Glutamatergic neuron (in vitro differentiated cells): ENCODE measurements at regions not wholly inside any gene's neighbourhood (a gene's known extent, or its start where the extent isn't known, plus 50 kb on each side); places are given as distances from the start of the nearest gene placed in this dataset.

Experiments
- DNase-seq: peaks from one replicate; pipeline ENCODE4 v3.0.0; 2022
- H3K27ac Mint-ChIP-seq: one replicate; pipeline ENCODE4 v1.8.0; 2020; ENCODE audit warnings: mild to moderate bottlenecking, mixed read lengths, inconsistent platforms; ENCODE audit not compliant: unreplicated experiment
- H3K27me3 Mint-ChIP-seq: one replicate; pipeline ENCODE4 v1.8.0; 2020; ENCODE audit warnings: mild to moderate bottlenecking, moderate library complexity, mixed read lengths, inconsistent platforms; ENCODE audit not compliant: unreplicated experiment
- H3K36me3 Mint-ChIP-seq: one replicate; pipeline ENCODE4 v1.8.0; 2020; ENCODE audit warnings: mild to moderate bottlenecking, mixed read lengths, inconsistent platforms; ENCODE audit not compliant: unreplicated experiment
- H3K4me1 Mint-ChIP-seq: one replicate; pipeline ENCODE4 v1.8.0; 2020; ENCODE audit warnings: mild to moderate bottlenecking, low read depth, mixed read lengths, inconsistent platforms; ENCODE audit not compliant: unreplicated experiment
- H3K4me3 Mint-ChIP-seq: one replicate; pipeline ENCODE4 v1.8.0; 2020; ENCODE audit warnings: mild to moderate bottlenecking, mixed read lengths, inconsistent platforms; ENCODE audit not compliant: unreplicated experiment
- H3K9me3 Mint-ChIP-seq: one replicate; pipeline ENCODE4 v1.8.0; 2020; ENCODE audit warnings: mild to moderate bottlenecking, moderate library complexity, mixed read lengths, inconsistent platforms; ENCODE audit not compliant: unreplicated experiment
- CTCF ChIP-seq: fragments of 200-600 bp; sonication (generic); IDR thresholded peaks from one replicate; pipeline ENCODE4 v1.5.0; 2021; ENCODE audit not compliant: partially characterized antibody, unreplicated experiment

DNA sequence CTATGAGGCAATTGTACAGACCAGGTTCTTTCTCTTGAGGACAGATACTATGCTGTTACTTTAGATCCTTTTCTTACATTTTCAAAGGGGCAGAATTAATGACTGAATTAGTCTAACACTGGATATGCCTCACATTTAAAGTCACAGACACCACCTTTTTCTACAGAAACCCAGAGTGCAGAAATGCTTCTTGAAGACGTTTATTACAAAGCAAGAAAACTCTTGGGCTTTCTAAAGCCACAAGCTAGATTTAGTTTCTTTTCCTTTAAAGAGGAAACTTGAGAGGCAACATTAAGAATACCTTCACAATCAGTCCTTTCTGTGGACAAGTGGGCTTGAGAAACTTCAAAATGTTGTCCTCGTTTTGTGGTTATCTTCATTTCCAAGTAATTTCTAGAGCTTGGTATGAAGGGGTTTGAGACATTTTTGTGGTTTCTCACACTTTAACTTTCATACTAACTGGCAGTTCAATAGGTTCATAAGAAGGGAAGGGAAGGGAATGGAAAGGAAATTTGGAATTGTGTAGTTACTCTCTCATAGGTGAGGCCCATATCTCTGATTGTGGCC lies 527.4 kb downstream of the RASEF start:
- no peaks in the 10 kb centered on the region for H3K36me3 Mint-ChIP-seq

DNA sequence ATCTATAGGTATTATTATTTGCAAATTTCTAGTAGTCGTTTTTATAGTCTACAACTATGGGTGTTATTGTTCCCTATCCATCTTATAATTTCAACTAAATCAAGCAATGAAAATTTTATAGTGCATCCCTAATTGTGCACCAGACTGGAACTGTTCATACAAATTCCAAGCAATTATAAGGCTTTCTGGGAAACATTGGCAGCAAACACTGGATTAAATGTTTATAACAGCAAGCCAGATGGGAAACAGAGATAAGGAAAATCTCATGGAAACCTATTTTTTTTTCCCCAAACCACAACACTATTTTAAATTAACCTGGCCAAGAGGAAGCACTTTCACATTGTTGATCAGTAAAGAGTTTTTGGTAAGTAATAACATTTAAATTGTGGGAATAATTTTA lies 524.3 kb downstream of the RASEF start:
- H3K4me3 Mint-ChIP-seq, result no peak overlapping the region
- no peak for TF ChIP-seq CTCF
- H3K9me3 Mint-ChIP-seq, result no peaks in the 10 kb centered on the region
- peaks cover 5% of the 10 kb centered on the region for H3K4me1 Mint-ChIP-seq
- no peak for DNase-seq
- H3K27me3 Mint-ChIP-seq, result no peaks in the 10 kb centered on the region
- no peak overlapping the region for H3K27ac Mint-ChIP-seq
- H3K36me3 Mint-ChIP-seq, result no peaks in the 10 kb centered on the region

More for the DNA sequence above, 527.4 kb downstream of the RASEF start:
- H3K9me3 Mint-ChIP-seq, result no peaks in the 10 kb centered on the region
- no peak for DNase-seq
- H3K4me3 Mint-ChIP-seq, result no peak overlapping the region
- H3K4me1 Mint-ChIP-seq, result peaks cover 5% of the 10 kb centered on the region
- no peak for TF ChIP-seq CTCF
- H3K27ac Mint-ChIP-seq, result no peak overlapping the region
- H3K27me3 Mint-ChIP-seq, result no peaks in the 10 kb centered on the region

DNA sequence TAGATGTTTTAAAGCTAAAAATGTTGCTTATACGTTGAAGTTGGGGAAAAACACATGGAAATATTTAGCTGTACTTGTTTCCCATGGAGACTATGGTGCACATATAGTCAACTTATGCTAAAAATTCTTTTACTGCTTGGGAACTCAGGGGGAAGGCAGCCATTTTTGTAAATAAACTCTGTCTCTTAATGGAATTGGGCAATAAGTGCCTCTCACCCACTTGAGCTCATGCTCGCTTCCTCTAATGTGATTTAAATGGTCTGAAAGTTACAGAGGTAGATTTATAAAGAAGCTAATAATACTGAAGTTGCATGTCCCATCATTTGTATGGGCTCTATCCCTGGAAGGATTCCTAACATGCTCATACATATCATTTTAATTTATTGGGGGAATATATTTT lies 523.8 kb downstream of the RASEF start:
- no peak for DNase-seq
- TF ChIP-seq CTCF, result no peak
- Mint-ChIP-seq H3K4me1 (peaks cover 5% of the 10 kb centered on the region), H3K27me3 (no peaks in the 10 kb centered on the region), H3K4me3 (no peak overlapping the region), H3K27ac (no peak overlapping the region), H3K36me3 (no peaks in the 10 kb centered on the region), H3K9me3 (no peaks in the 10 kb centered on the region)

DNA sequence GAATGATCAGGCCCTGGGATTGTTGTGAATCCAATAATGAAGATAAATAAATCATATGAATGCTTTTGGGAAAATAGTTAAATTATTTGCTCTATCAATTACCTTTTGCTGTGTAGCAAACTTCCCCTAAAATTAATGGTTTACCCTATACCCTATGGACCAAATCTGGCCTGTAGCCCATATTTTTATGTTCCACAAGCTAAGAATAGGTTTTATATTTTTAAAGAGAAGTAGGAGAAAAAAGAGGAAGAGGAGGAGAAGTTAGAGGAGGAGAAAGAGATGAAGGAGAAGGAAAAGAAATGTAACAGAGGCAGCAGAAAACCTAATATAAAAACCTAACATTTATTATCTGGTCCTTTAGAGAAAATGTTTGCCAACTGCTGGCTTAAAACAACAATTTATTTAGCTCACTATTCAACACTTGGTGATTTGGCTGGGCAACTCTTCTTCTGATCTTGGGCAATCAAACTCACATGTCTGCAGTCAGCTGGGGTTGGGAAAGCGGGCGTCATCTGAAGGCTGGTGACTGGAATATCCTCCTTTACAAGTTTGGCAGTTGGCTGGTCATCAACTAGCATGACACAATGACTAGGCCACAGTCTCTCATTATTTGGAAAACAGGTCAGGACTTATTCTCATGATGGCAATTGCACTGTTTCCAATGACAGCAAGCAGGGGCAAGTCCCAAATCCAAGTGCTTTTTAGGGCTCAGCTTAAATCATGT lies 522.9 kb downstream of the RASEF start:
- H3K36me3 Mint-ChIP-seq, result no peaks in the 10 kb centered on the region
- no peak overlapping the region for H3K27ac Mint-ChIP-seq
- H3K9me3 Mint-ChIP-seq, result peaks cover 2% of the 10 kb centered on the region
- no peak for DNase-seq
- H3K4me1 Mint-ChIP-seq, result peaks cover 4% of the 10 kb centered on the region
- peaks cover 2% of the 10 kb centered on the region for H3K27me3 Mint-ChIP-seq
- no peak overlapping the region for H3K4me3 Mint-ChIP-seq
- TF ChIP-seq CTCF, result no peak

- Mint-ChIP-seq H3K4me3 (no peak overlapping the region), H3K27ac (no peak overlapping the region), H3K4me1 (peaks cover 6% of the 10 kb centered on the region), H3K36me3 (no peaks in the 10 kb centered on the region), H3K27me3 (peaks cover 2% of the 10 kb centered on the region), H3K9me3 (peaks cover 2% of the 10 kb centered on the region)
- no peak for DNase-seq
- no peak for TF ChIP-seq CTCF
Measured at GRCh38 chr9:82543726-82544125, 519.2 kb downstream of the RASEF start.
